GM12878 (cell line): ENCODE measurements at regions not wholly inside any gene's neighbourhood (a gene's known extent, or its start where the extent isn't known, plus 50 kb on each side); places are given as distances from the start of the nearest gene placed in this dataset.

Source experiments
- ATAC-seq: fragments of 200-7000 bp; cut with Tn5 transposase; 3 replicates; pipeline ENCODE4 v1.9.1; 2020; ENCODE audit warnings: mild to moderate bottlenecking, moderate library complexity
- BruUV-seq: library from RNA; stranded (reverse); fragments of 400-500 nt; replicated peaks from 2 replicates; lab custom pipeline; 2021; lab: Mats Ljungman, UMichigan
- CTCF ChIA-PET: fragments of 300-600 bp; sonication (Branson Sonifier 250); formaldehyde crosslinking; extraction: SDS; loops from one replicate; lab custom pipeline; 2021; ENCODE audit warnings: inconsistent platforms; lab: Yijun Ruan, JAX
- POLR2A ChIA-PET: fragments of 350-600 bp; formaldehyde crosslinking; extraction: SDS; loops from one replicate; lab custom pipeline; 2021; ENCODE audit warnings: inconsistent platforms; lab: Charles Lee
- RAD21 ChIA-PET: fragments of 300-600 bp; sonication (Branson Sonifier 250); formaldehyde crosslinking; loops from one replicate; lab custom pipeline; 2023; ENCODE audit warnings: antibody characterized with exemption; ENCODE audit not compliant: unreplicated experiment; lab: Charles Lee
- SMC1A ChIA-PET: fragments of 300-600 bp; sonication (Branson Sonifier 250); formaldehyde crosslinking; loops from one replicate; lab custom pipeline; 2023; ENCODE audit not compliant: unreplicated experiment, uncharacterized antibody; lab: Charles Lee
- DNase-seq: peaks from one replicate; pipeline ENCODE4 v3.0.0-alpha.2; 2011; ENCODE audit warnings: low read depth, low spot score
- FAIRE-seq: peaks from 3 replicates; lab custom pipeline; 2011; peaks lifted over from hg19 to GRCh38; lab: Jason Lieb, UNC
- H2AFZ ChIP-seq: 2 replicates; pipeline ENCODE4 v1.6.0; 2011; ENCODE audit warnings: low read depth, low read length, control low read depth; ENCODE audit not compliant: control insufficient read depth
- H3K27ac ChIP-seq: 2 replicates; pipeline ENCODE4 v1.5.1; 2011; ENCODE audit warnings: control low read depth; ENCODE audit not compliant: control insufficient read depth, insufficient read depth
- H3K27me3 ChIP-seq, 2 experiments: replicated peaks in 1 of 2; 2 replicates each; pipeline versions ENCODE4 v1.6.0 to v1.6.1; 2011; ENCODE audit warnings: low read length in 1 of 2; ENCODE audit not compliant: control insufficient read depth in 2 of 2, insufficient read depth in 2 of 2
- H3K36me3 ChIP-seq, 2 experiments: 2 replicates each; pipeline ENCODE4 v1.5.1; 2011; ENCODE audit warnings: low read length in 1 of 2; ENCODE audit not compliant: control insufficient read depth in 2 of 2, insufficient read depth in 2 of 2
- H3K4me1 ChIP-seq: 2 replicates; pipeline ENCODE4 v1.6.1; 2011; ENCODE audit warnings: mild to moderate bottlenecking, low read length, moderate library complexity, mixed read lengths; ENCODE audit not compliant: control insufficient read depth, insufficient read depth
- H3K4me2 ChIP-seq: 2 replicates; pipeline ENCODE4 v1.6.0; 2011; ENCODE audit warnings: control low read depth; ENCODE audit not compliant: control insufficient read depth, insufficient read depth
- H3K4me3 ChIP-seq: fragments of 200-600 bp; sonication (generic); 2 replicates; pipeline ENCODE4 v1.5.1; 2016
- H3K79me2 ChIP-seq: 2 replicates; pipeline ENCODE4 v1.6.0; 2011; ENCODE audit warnings: low read length; ENCODE audit not compliant: control insufficient read depth, insufficient read depth
- H3K9ac ChIP-seq: 2 replicates; pipeline ENCODE4 v1.8.0; 2011; ENCODE audit warnings: low read length, control low read depth, mixed read lengths; ENCODE audit not compliant: control insufficient read depth, insufficient read depth
- H3K9me3 ChIP-seq: replicated peaks from 3 replicates; pipeline ENCODE4 v1.5.1; 2011; ENCODE audit warnings: mild to moderate bottlenecking, low read length; ENCODE audit not compliant: control insufficient read depth, insufficient read depth
- H4K20me1 ChIP-seq: 2 replicates; pipeline ENCODE4 v1.6.0; 2011; ENCODE audit not compliant: control insufficient read depth, insufficient read depth
- IKZF2 ChIP-seq, 2 experiments: fragments of 450-650 bp; IDR thresholded peaks; 2 replicates each; pipeline ENCODE4 v1.6.1; 2017; ENCODE audit warnings: mild to moderate bottlenecking in 2 of 2, moderate library complexity in 2 of 2
- RELB ChIP-seq: fragments of 450-650 bp; IDR thresholded peaks from 2 replicates; pipeline ENCODE4 v1.6.1; 2017; ENCODE audit warnings: low read depth, mild to moderate bottlenecking, moderate library complexity
- USF1 ChIP-seq: IDR thresholded peaks from 2 replicates; pipeline ENCODE4 v1.6.1; 2011; ENCODE audit warnings: borderline replicate concordance, low read depth, mild to moderate bottlenecking, moderate library complexity, mixed read lengths, low read length; ENCODE audit not compliant: insufficient read depth; ENCODE audit errors: extremely low read length
- ZBED1 ChIP-seq: IDR thresholded peaks from 2 replicates; pipeline ENCODE4 v1.6.1; 2016; ENCODE audit warnings: borderline replicate concordance
- ZNF217 ChIP-seq: fragments of 450-650 bp; IDR thresholded peaks from 2 replicates; pipeline ENCODE4 v1.6.1; 2017; ENCODE audit warnings: antibody characterized with exemption, mild to moderate bottlenecking
- WGBS: methylation state at CpG from one replicate; pipeline ENCODE4 v1.1.6; 2016; ENCODE audit warnings: low lambda C conversion rate; ENCODE audit not compliant: insufficient replicate concordance, insufficient coverage; ENCODE audit errors: missing lambda C conversion rate; 5-methylcytosine and 5-hydroxymethylcytosine counted together
- in situ Hi-C: fragments of 300-500 bp; cut with MboI; formaldehyde crosslinking; loops from 9 replicates; pipeline ENCODE4 v1.14.3; 2018; ENCODE audit warnings: mixed read lengths
- intact Hi-C: fragments of 100-400 bp; cut with micrococcal nuclease; formaldehyde crosslinking; loops from one replicate; pipeline ENCODE4 v1.14.2; 2022; ENCODE audit not compliant: unreplicated experiment

DNA sequence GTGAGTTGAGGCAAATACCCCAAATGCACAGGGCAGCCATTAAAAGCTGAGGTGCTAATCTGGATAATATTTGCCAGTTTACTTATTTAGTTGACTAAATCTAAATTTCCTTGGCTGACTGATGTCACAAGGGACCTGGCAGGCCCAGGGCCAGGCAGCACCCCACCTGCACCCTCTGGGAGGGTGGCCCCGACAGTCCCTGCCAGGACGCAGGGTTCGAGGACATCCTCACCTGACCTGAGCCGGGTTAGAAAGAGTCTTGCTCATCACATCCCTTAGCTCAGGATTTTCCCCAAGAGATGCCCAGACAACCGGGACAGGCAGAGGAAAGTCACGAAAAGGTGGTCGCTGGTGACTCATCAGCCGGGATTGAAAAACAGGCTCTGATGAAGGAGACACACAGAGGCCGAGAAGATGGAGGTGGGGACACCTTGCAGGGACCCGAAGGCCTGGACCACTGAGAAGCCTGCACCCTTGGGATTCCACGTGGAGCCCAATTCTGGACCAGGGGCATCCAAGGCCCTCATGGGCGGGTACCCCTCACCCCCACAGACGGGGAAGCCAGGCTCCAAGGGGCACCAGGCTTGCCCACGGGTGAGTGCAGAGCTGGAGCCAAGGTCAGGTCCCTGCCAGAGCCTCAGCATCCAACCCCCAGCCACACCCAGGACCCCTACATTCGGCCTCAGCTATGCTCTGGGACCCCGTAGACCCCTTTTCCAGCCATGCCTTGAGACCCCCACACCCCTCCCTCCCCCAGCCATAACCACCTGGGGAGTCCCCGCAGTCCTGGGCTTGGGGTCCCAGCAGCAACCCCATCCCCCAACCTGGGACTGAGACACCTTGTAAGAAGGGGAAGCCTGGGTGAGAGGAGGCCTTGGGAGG lies 103.2 kb downstream of the SOX1 start:
- no peak overlapping the region for H3K4me2 ChIP-seq
- FAIRE-seq: no peak
- H3K4me1 ChIP-seq: no peaks in the 10 kb centered on the region
- no peak for DNase-seq
- H3K27me3 ChIP-seq: no peaks in the 10 kb centered on the region
- H3K27ac ChIP-seq: no peak overlapping the region
- ChIA-PET RAD21 (no interaction called here), POLR2A (no interaction called here), SMC1A (no interaction called here), CTCF (no interaction called here)
- no peaks in the 10 kb centered on the region; the same call in 2 of the 3 replicates for H3K9me3 ChIP-seq
- no peaks in the 10 kb centered on the region for H3K36me3 ChIP-seq
- no TSS peak for BruUV-seq
- intact Hi-C loops (no loop called here), in situ Hi-C loops (no loop called here)
- no peak overlapping the region for H3K9ac ChIP-seq
- WGBS: 35% methylated on average over 17 of the region's 17 CpGs
- H3K79me2 ChIP-seq: no peaks in the 10 kb centered on the region
- no peak overlapping the region for H2AFZ ChIP-seq
- ATAC-seq: no peak
- TF ChIP-seq RELB: no peak
- no peak for TF ChIP-seq ZNF217
- TF ChIP-seq ZBED1: no peak
- TF ChIP-seq USF1: no peak
- TF ChIP-seq IKZF2 (IDR thresholded peaks at IDR 0.05): no peak
- H3K4me3 ChIP-seq: no peak overlapping the region
- H4K20me1 ChIP-seq: no peaks in the 10 kb centered on the region
